ENCODE measurements at regions not wholly inside any gene's neighbourhood (a gene's known extent, or its start where the extent isn't known, plus 50 kb on each side); places are given as distances from the start of the nearest gene placed in this dataset.

DNA sequence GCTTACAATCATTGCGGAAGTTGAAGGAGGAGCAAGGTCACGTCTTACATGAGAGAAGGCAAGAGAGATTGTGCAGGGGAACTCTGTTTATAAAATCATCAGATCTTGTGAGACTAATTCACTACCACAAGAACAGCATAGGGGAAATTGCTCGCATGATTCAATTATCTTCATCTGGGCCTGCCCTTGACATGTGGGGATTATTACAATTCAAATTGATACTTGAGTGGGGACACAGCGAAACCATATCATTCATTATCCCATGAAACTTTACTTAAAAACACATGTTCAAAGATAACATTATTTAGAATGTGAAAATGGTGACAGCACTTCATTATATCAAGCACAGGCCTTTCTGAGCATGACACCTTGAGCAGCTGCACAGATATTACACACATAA is 1087.8 kb downstream of the C4orf33 start:
- TF ChIP-seq, protein P1, sequence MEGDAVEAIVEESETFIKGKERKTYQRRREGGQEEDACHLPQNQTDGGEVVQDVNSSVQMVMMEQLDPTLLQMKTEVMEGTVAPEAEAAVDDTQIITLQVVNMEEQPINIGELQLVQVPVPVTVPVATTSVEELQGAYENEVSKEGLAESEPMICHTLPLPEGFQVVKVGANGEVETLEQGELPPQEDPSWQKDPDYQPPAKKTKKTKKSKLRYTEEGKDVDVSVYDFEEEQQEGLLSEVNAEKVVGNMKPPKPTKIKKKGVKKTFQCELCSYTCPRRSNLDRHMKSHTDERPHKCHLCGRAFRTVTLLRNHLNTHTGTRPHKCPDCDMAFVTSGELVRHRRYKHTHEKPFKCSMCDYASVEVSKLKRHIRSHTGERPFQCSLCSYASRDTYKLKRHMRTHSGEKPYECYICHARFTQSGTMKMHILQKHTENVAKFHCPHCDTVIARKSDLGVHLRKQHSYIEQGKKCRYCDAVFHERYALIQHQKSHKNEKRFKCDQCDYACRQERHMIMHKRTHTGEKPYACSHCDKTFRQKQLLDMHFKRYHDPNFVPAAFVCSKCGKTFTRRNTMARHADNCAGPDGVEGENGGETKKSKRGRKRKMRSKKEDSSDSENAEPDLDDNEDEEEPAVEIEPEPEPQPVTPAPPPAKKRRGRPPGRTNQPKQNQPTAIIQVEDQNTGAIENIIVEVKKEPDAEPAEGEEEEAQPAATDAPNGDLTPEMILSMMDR (IDR thresholded peaks at IDR 0.05; ENCODE audit: insufficient read depth, low read length, severe bottlenecking) = no peak
- Histone ChIP-seq H3K4me3 (ENCODE audit: low read depth, low read length) (no peak overlapping the region), H3K36me3 (ENCODE audit: control insufficient read depth, insufficient read depth, low read length) (no peaks in the 10 kb centered on the region), H3K27me3 (ENCODE audit: control insufficient read depth, insufficient read depth, low read length) (no peaks in the 10 kb centered on the region)
- FAIRE-seq (no peak), DNase-seq (ENCODE audit: low read depth) (no peak)

DNA sequence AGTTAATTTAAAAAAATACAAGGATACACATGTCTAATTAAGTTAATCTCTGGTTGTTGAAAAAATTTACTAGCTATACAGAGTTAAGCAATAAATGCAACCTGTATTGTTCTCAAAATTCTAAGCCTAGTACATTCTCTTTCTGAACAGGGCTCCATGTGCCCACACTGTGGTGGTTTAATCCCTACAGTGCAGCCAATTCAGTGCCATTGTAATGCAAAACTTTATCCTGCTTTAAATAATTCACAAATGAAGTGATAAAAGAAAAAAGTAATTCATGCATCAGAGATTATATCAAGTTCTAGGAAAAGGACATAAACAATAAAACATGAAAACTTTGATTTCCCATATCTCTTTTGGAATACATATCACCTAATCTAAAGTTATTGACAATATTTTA is 1089.2 kb downstream of the C4orf33 start:
- DNase-seq (ENCODE audit: low read depth) (no peak), FAIRE-seq (no peak)
- Histone ChIP-seq H3K4me3 (ENCODE audit: low read depth, low read length) (no peak overlapping the region), H3K36me3 (ENCODE audit: control insufficient read depth, insufficient read depth, low read length) (no peaks in the 10 kb centered on the region), H3K27me3 (ENCODE audit: control insufficient read depth, insufficient read depth, low read length) (no peaks in the 10 kb centered on the region)
- TF ChIP-seq, protein P1 (IDR thresholded peaks at IDR 0.05; ENCODE audit: insufficient read depth, low read length, severe bottlenecking) = no peak

DNA sequence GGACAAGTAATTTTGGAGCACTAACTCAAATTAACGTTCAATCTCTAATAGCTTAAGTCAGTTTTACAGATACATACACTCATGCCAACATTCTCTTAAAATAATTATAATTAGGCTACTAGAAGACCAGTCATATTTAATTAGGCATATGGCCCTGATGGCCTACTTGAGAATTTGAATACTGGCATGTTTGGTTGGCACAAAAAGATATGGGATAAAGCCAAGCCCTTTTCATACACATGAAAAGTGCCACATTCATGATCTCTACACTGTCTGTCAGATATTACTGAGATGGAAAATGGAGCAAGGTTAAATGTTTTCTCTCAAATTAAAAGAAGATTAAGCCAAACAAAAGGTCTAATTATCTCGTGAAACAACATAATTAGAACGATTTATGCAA is 1091.0 kb downstream of the C4orf33 start:
- H3K36me3 ChIP-seq (ENCODE audit: control insufficient read depth, insufficient read depth, low read length) = no peaks in the 10 kb centered on the region
- TF ChIP-seq, protein P1 (IDR thresholded peaks at IDR 0.05; ENCODE audit: insufficient read depth, low read length, severe bottlenecking) = no peak
- H3K27me3 ChIP-seq (ENCODE audit: control insufficient read depth, insufficient read depth, low read length) = no peaks in the 10 kb centered on the region
- FAIRE-seq = no peak
- H3K4me3 ChIP-seq (ENCODE audit: low read depth, low read length) = no peak overlapping the region
- no peak for DNase-seq (ENCODE audit: low read depth)

DNA sequence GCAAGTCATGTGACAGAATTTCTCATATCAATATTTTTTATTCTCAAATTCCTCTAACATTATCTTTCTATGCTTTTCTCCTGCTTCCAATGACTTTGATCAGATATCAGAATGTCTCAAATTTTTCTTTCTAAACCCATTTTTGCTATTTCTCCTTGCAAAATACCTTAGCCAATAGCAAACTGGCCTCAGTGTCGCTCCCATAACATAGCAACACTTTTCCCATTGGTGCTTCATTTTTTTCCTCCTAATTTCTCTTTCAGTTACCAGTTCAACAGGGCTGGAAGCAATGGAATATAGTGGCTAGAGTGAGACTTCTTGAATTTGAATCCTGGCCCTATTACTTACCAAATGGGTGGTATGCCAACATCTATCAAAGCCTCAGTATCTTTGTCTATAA is 1091.6 kb downstream of the C4orf33 start:
- TF ChIP-seq, protein P1 (IDR thresholded peaks at IDR 0.05; ENCODE audit: insufficient read depth, low read length, severe bottlenecking) = no peak
- DNase-seq (ENCODE audit: low read depth) (no peak), FAIRE-seq (no peak)
- Histone ChIP-seq H3K4me3 (ENCODE audit: low read depth, low read length) (no peak overlapping the region), H3K36me3 (ENCODE audit: control insufficient read depth, insufficient read depth, low read length) (no peaks in the 10 kb centered on the region), H3K27me3 (ENCODE audit: control insufficient read depth, insufficient read depth, low read length) (no peaks in the 10 kb centered on the region)

DNA sequence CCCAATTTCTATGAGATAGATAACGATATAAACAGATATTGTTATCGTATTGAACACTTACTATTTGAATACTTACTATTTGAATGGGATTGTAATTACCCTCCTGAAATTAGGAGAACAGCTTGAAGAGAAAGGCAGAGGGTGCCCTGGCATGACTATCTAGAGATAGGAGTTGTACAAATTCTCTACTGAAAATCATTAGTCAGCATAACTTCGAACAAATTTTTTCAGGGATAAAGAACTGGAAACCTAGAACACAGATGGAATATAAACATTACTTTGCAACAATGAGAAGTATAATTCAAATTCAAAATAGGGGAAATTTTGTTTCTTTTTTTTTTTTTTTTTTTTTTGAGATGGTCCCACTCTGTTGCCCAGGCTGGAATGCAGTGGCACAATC is 1096.8 kb downstream of the C4orf33 start:
- Histone ChIP-seq H3K4me3 (ENCODE audit: low read depth, low read length) (no peak overlapping the region), H3K27me3 (ENCODE audit: control insufficient read depth, insufficient read depth, low read length) (no peaks in the 10 kb centered on the region), H3K36me3 (ENCODE audit: control insufficient read depth, insufficient read depth, low read length) (no peaks in the 10 kb centered on the region)
- TF ChIP-seq, protein P1 (IDR thresholded peaks at IDR 0.05; ENCODE audit: insufficient read depth, low read length, severe bottlenecking) = no peak
- FAIRE-seq (no peak), DNase-seq (ENCODE audit: low read depth) (no peak)

DNA sequence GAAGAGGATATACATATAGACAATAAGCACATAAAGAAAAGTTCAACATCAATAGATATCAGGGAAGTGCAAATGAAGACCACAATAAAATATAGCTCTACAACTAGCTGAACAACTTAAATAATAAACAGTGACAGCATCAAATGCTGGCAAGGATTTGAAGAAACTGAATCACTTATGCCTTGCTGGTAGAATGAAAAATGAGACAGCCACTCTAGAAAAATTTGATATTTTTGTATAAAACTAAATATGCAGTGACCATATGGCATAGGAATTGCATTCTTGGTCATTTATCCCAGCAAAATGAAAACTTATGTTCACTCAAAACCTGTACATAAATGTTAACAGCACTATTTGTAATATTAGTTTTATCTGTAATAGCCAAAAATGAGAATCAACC is 1102.0 kb downstream of the C4orf33 start:
- FAIRE-seq (no peak), DNase-seq (ENCODE audit: low read depth) (no peak)
- Histone ChIP-seq H3K36me3 (ENCODE audit: control insufficient read depth, insufficient read depth, low read length) (no peaks in the 10 kb centered on the region), H3K27me3 (ENCODE audit: control insufficient read depth, insufficient read depth, low read length) (no peaks in the 10 kb centered on the region), H3K4me3 (ENCODE audit: low read depth, low read length) (no peak overlapping the region)
- TF ChIP-seq, protein P1 (IDR thresholded peaks at IDR 0.05; ENCODE audit: insufficient read depth, low read length, severe bottlenecking) = no peak
